ENCODE measurements at regions not wholly inside any gene's neighbourhood (a gene's known extent, or its start where the extent isn't known, plus 50 kb on each side); places are given as distances from the start of the nearest gene placed in this dataset.

GRCh38 chr7:106965108-106965507 lies 79.4 kb upstream of the PRKAR2B start:
- no peak overlapping the region for H4K8ac ChIP-seq (ENCODE audit: low read depth, low read length)
- H3K14ac ChIP-seq (ENCODE audit: low read length) = no peak overlapping the region
- H2BK12ac ChIP-seq (ENCODE audit: low read length) = no peak overlapping the region
- H3K79me2 ChIP-seq (ENCODE audit: control insufficient read depth, insufficient read depth, low read length, poor library complexity) = no peaks in the 10 kb centered on the region
- no peaks in the 10 kb centered on the region for H3K27me3 ChIP-seq (ENCODE audit: insufficient read depth, low read length)
- H3K9ac ChIP-seq (ENCODE audit: low read length) = no peak overlapping the region
- no peaks in the 10 kb centered on the region for H3K9me3 ChIP-seq (ENCODE audit: insufficient read depth, low read depth, low read length)
- H3K4me3 ChIP-seq (ENCODE audit: low read depth, low read length) = no peak overlapping the region
- no peaks in the 10 kb centered on the region for H3K36me3 ChIP-seq (ENCODE audit: control insufficient read depth in 1 of 2, insufficient read depth in 2 of 2, low read length in 2 of 2)
- no peak overlapping the region for H4K91ac ChIP-seq (ENCODE audit: low read depth, low read length)
- no peak overlapping the region for H4K12ac ChIP-seq (ENCODE audit: low read depth, low read length)
- no peak overlapping the region for H3K18ac ChIP-seq (ENCODE audit: low read length)
- H2AK5ac ChIP-seq (ENCODE audit: low read length) = no peak overlapping the region
- no peaks in the 10 kb centered on the region for H3K4me1 ChIP-seq (ENCODE audit: control insufficient read depth in 1 of 2, insufficient read depth in 2 of 2, low read length in 2 of 2)
- no peaks in the 10 kb centered on the region for H3K79me1 ChIP-seq (ENCODE audit: low read length)
- H3K23ac ChIP-seq (ENCODE audit: low read length) = no peak overlapping the region
- H2BK120ac ChIP-seq (ENCODE audit: insufficient read depth, low read length, poor library complexity) = no peak overlapping the region
- no peak overlapping the region for H3K27ac ChIP-seq (ENCODE audit: low read depth, low read length)
- no peak overlapping the region for H2AFZ ChIP-seq (ENCODE audit: insufficient read depth, low read length, poor library complexity)
- no peak overlapping the region for H3K4ac ChIP-seq (ENCODE audit: low read depth, low read length)
- no peak overlapping the region for H2BK5ac ChIP-seq (ENCODE audit: low read depth, low read length, poor library complexity)
- no peak for DNase-seq
- H3K4me2 ChIP-seq (ENCODE audit: low read length) = no peak overlapping the region
- no CpG with 5 or more reads among the region's 1 CpG for WGBS (ENCODE audit: extremely low coverage, insufficient coverage, insufficient read length)

DNA sequence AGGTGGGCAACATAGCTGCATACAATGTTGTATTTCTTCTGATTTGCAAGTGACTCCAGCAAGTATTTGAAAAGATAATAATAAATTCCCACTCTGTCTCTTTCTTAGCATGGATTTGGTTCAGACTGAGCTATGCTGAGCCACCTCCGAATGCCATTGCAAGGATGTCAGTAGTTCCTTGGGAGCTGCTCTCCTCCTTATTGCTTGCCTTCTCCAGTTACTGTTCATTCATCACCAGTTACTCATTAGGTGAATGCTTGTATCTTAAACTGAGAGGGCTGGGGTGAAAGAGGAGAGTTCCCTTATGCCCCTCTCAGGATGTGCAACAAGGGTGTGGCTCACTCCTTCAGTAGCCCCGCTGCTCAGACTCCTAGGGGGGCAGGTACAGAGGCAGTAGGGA lies 78.4 kb upstream of the PRKAR2B start:
- Histone ChIP-seq H3K9ac (ENCODE audit: low read length) (no peak overlapping the region), H4K8ac (ENCODE audit: low read depth, low read length) (no peak overlapping the region), H3K9me3 (ENCODE audit: insufficient read depth, low read depth, low read length) (no peaks in the 10 kb centered on the region), H2BK5ac (ENCODE audit: low read depth, low read length, poor library complexity) (no peak overlapping the region), H3K79me1 (ENCODE audit: low read length) (no peaks in the 10 kb centered on the region), H2AK5ac (ENCODE audit: low read length) (no peak overlapping the region), H3K27me3 (ENCODE audit: insufficient read depth, low read length) (no peaks in the 10 kb centered on the region), H3K4me1 (ENCODE audit: control insufficient read depth in 1 of 2, insufficient read depth in 2 of 2, low read length in 2 of 2) (no peaks in the 10 kb centered on the region), H2AFZ (ENCODE audit: insufficient read depth, low read length, poor library complexity) (no peak overlapping the region), H3K14ac (ENCODE audit: low read length) (no peak overlapping the region), H2BK12ac (ENCODE audit: low read length) (no peak overlapping the region), H3K18ac (ENCODE audit: low read length) (no peak overlapping the region), H2BK120ac (ENCODE audit: insufficient read depth, low read length, poor library complexity) (no peak overlapping the region), H3K4me3 (ENCODE audit: low read depth, low read length) (no peak overlapping the region), H4K91ac (ENCODE audit: low read depth, low read length) (no peak overlapping the region), H3K79me2 (ENCODE audit: control insufficient read depth, insufficient read depth, low read length, poor library complexity) (no peaks in the 10 kb centered on the region), H3K23ac (ENCODE audit: low read length) (no peak overlapping the region), H3K4me2 (ENCODE audit: low read length) (no peak overlapping the region), H3K4ac (ENCODE audit: low read depth, low read length) (no peak overlapping the region), H4K12ac (ENCODE audit: low read depth, low read length) (no peak overlapping the region), H3K27ac (ENCODE audit: low read depth, low read length) (no peak overlapping the region), H3K36me3 (ENCODE audit: control insufficient read depth in 1 of 2, insufficient read depth in 2 of 2, low read length in 2 of 2) (no peaks in the 10 kb centered on the region)
- DNase-seq = no peak
- no CpG with 5 or more reads among the region's 2 CpGs for WGBS (ENCODE audit: extremely low coverage, insufficient coverage, insufficient read length)

DNA sequence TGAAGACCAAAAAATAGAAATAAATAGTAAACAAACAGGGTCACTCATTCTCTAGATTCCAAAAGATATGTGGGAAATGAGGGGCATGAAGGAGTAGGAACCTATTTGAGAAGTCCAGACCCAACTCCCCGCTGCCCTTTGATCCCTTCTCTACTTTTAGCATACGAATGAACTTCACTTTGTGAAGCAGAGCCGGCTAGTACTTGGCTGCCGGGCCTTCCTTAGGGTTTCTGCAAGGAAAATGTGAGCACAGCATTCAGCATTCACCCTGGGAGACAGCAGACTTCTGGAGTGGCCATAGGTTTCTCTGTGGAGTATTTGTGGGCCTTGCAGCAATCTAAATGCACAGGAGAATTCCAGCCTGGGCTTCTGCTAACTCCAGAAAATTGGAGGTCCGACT lies 76.3 kb upstream of the PRKAR2B start:
- Histone ChIP-seq H3K9me3 (ENCODE audit: insufficient read depth, low read depth, low read length) (no peaks in the 10 kb centered on the region), H3K18ac (ENCODE audit: low read length) (no peak overlapping the region), H2AFZ (ENCODE audit: insufficient read depth, low read length, poor library complexity) (no peak overlapping the region), H4K8ac (ENCODE audit: low read depth, low read length) (no peak overlapping the region), H4K91ac (ENCODE audit: low read depth, low read length) (no peak overlapping the region), H3K4me2 (ENCODE audit: low read length) (no peak overlapping the region), H2BK5ac (ENCODE audit: low read depth, low read length, poor library complexity) (no peak overlapping the region), H3K4ac (ENCODE audit: low read depth, low read length) (no peak overlapping the region), H3K14ac (ENCODE audit: low read length) (no peak overlapping the region), H3K79me1 (ENCODE audit: low read length) (no peaks in the 10 kb centered on the region), H3K27ac (ENCODE audit: low read depth, low read length) (no peak overlapping the region), H2BK12ac (ENCODE audit: low read length) (no peak overlapping the region), H3K9ac (ENCODE audit: low read length) (no peak overlapping the region), H3K36me3 (ENCODE audit: control insufficient read depth in 1 of 2, insufficient read depth in 2 of 2, low read length in 2 of 2) (no peaks in the 10 kb centered on the region), H3K23ac (ENCODE audit: low read length) (no peak overlapping the region), H2BK120ac (ENCODE audit: insufficient read depth, low read length, poor library complexity) (no peak overlapping the region), H2AK5ac (ENCODE audit: low read length) (no peak overlapping the region), H4K12ac (ENCODE audit: low read depth, low read length) (no peak overlapping the region), H3K79me2 (ENCODE audit: control insufficient read depth, insufficient read depth, low read length, poor library complexity) (no peaks in the 10 kb centered on the region), H3K27me3 (ENCODE audit: insufficient read depth, low read length) (no peaks in the 10 kb centered on the region), H3K4me1 (ENCODE audit: control insufficient read depth in 1 of 2, insufficient read depth in 2 of 2, low read length in 2 of 2) (no peaks in the 10 kb centered on the region), H3K4me3 (ENCODE audit: low read depth, low read length) (no peak overlapping the region)
- DNase-seq = no peak
- WGBS (ENCODE audit: extremely low coverage, insufficient coverage, insufficient read length) = no CpG with 5 or more reads among the region's 5 CpGs

DNA sequence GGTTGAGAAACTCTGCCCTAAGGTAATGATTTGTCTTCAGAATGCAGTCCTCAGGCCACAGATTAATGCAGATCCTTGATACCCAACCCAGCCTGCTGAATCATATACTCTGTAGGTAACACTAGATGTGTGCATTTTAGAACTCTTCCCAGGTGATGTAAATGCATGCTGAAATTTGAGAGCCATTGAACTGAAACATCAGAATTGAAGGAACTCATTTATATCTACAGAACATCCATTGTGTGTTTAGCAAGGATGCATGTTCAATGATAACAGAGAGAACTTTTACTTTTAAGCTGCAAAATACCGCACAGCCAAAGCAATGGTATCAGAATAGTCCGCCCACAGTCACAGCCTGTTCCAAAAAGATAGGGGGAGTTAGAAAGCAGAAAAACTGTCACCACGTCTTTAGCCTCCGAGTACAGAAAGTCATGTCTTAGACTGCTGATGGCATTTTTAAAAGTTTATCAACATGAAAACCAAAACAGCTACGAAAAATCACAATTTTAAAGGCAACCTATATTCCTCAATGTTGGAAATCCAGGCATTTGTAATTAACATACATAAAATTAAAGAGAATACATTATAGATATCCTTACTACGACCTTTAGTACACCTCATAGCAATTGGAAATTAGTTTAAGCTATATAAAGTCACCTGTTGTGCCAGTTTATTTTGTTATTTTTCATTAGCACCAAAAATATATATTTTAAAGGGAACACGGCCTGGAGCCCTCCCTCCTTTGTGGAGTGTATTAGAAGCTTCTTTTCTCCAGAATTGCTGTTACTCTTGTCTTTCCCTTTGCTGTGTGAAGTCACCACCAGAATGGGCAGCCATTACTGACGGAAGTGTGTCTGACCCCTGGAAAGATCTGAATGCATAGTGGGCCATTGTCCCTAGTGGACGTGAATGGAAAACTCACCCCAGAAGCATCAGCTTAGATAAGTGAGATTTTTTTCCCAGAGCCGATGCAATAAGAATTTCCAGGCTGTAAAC lies 65.8 kb upstream of the PRKAR2B start:
- Histone ChIP-seq H4K91ac (ENCODE audit: low read depth, low read length) (no peak overlapping the region), H2BK120ac (ENCODE audit: insufficient read depth, low read length, poor library complexity) (no peak overlapping the region), H3K27ac (ENCODE audit: low read depth, low read length) (no peak overlapping the region), H3K18ac (ENCODE audit: low read length) (no peak overlapping the region), H3K4me1 (ENCODE audit: control insufficient read depth in 1 of 2, insufficient read depth in 2 of 2, low read length in 2 of 2) (peaks cover 0 to 4% of the 10 kb centered on the region in 2 experiments), H2BK12ac (ENCODE audit: low read length) (no peak overlapping the region), H3K79me1 (ENCODE audit: low read length) (peaks cover 3% of the 10 kb centered on the region), H3K4me3 (ENCODE audit: low read depth, low read length) (no peak overlapping the region), H3K14ac (ENCODE audit: low read length) (no peak overlapping the region), H3K4ac (ENCODE audit: low read depth, low read length) (no peak overlapping the region), H4K8ac (ENCODE audit: low read depth, low read length) (no peak overlapping the region), H4K12ac (ENCODE audit: low read depth, low read length) (no peak overlapping the region), H3K36me3 (ENCODE audit: control insufficient read depth in 1 of 2, insufficient read depth in 2 of 2, low read length in 2 of 2) (no peaks in the 10 kb centered on the region), H2BK5ac (ENCODE audit: low read depth, low read length, poor library complexity) (no peak overlapping the region), H3K4me2 (ENCODE audit: low read length) (no peak overlapping the region), H3K9ac (ENCODE audit: low read length) (no peak overlapping the region), H2AFZ (ENCODE audit: insufficient read depth, low read length, poor library complexity) (no peak overlapping the region), H3K9me3 (ENCODE audit: insufficient read depth, low read depth, low read length) (peaks cover 2% of the 10 kb centered on the region), H2AK5ac (ENCODE audit: low read length) (no peak overlapping the region), H3K27me3 (ENCODE audit: insufficient read depth, low read length) (no peaks in the 10 kb centered on the region), H3K79me2 (ENCODE audit: control insufficient read depth, insufficient read depth, low read length, poor library complexity) (no peaks in the 10 kb centered on the region), H3K23ac (ENCODE audit: low read length) (no peak overlapping the region)
- no CpG with 5 or more reads among the region's 10 CpGs for WGBS (ENCODE audit: extremely low coverage, insufficient coverage, insufficient read length)
- DNase-seq = no peak
